IPS-18a (cell line): ENCODE measurements at regions not wholly inside any gene's neighbourhood (a gene's known extent, or its start where the extent isn't known, plus 50 kb on each side); places are given as distances from the start of the nearest gene placed in this dataset.
"Not testable (repeated sequence)": the region's sequence is repeated elsewhere in the genome, so short reads cannot be mapped to it uniquely, and the experiment has no call there.

Experiments
- H3K27ac ChIP-seq: one replicate; pipeline ENCODE4 v1.5.1; 2013; ENCODE audit warnings: low read length
- H3K27me3 ChIP-seq: one replicate; pipeline ENCODE4 v1.6.1; 2013; ENCODE audit warnings: mild to moderate bottlenecking, low read length; ENCODE audit not compliant: control insufficient read depth, insufficient read depth
- H3K36me3 ChIP-seq: one replicate; pipeline ENCODE4 v1.6.1; 2013; ENCODE audit warnings: low read depth, low read length; ENCODE audit not compliant: control insufficient read depth
- H3K4me1 ChIP-seq: one replicate; pipeline ENCODE4 v1.6.1; 2013; ENCODE audit warnings: low read depth, low read length; ENCODE audit not compliant: control insufficient read depth
- H3K4me3 ChIP-seq: one replicate; pipeline ENCODE4 v1.5.1; 2013; ENCODE audit warnings: low read length
- H3K9ac ChIP-seq: one replicate; pipeline ENCODE4 v1.6.1; 2013; ENCODE audit warnings: mild to moderate bottlenecking, low read length, moderate library complexity
- H3K9me3 ChIP-seq: one replicate; pipeline ENCODE4 v1.6.1; 2013; ENCODE audit warnings: low read depth, low read length; ENCODE audit not compliant: control insufficient read depth

DNA sequence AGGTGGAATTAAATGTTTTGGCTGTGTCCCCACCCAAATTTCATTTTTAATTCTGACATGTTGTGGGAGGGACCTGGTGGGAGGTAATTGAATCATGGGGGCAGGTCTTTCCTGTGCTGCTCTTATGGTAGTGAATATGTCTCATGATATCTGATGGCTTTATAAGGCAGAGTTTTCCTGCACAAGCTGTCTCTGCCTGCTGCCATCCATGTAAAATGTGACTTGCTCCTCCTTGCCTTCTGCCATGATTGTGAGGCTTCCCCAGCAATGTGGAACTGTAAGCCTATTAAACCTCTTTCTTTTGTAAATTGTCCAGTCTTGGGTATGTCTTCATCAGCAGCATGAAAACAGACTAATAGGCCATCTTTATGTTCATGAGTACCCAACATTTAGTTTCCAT, 172.2 kb downstream of the ETV1 start:
- not testable (repeated sequence) for H3K4me3 ChIP-seq, H3K9ac ChIP-seq, H3K36me3 ChIP-seq, H3K4me1 ChIP-seq, H3K27ac ChIP-seq, H3K27me3 ChIP-seq, H3K9me3 ChIP-seq

DNA sequence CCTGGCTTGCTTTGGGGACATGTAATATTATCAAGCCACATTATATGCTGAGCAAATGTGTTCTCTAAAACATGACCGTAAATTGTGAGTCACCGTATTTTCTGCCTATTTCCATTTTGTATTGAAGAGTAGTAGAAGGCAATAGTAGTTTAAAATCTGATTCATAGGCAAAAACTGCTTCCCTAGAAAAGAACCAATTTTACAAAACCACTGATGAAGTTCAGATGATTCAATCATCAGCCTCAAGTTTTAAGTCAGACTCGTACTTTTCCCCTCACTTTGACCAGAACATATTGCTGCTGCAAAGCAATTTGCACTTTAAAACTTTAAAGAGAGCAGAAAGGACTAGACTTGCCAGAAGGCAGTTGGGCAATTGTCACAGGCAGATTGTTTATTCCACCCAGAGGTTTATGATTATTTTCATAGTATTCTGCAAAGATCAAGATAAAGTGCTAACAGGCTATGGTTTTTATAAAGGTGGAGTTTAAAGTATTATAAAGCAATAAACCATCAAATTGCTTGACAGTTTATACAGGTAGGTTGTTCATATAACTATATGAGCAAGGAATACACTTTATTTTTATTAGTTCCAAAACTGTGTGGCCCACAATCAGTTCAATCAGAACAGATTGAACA, 168.2 kb downstream of the ETV1 start:
- no peak overlapping the region for H3K9ac ChIP-seq
- H3K27ac ChIP-seq: no peak overlapping the region
- H3K27me3 ChIP-seq: no peaks in the 10 kb centered on the region
- no peaks in the 10 kb centered on the region for H3K9me3 ChIP-seq
- no peaks in the 10 kb centered on the region for H3K36me3 ChIP-seq
- H3K4me3 ChIP-seq: no peak overlapping the region
- no peaks in the 10 kb centered on the region for H3K4me1 ChIP-seq

DNA sequence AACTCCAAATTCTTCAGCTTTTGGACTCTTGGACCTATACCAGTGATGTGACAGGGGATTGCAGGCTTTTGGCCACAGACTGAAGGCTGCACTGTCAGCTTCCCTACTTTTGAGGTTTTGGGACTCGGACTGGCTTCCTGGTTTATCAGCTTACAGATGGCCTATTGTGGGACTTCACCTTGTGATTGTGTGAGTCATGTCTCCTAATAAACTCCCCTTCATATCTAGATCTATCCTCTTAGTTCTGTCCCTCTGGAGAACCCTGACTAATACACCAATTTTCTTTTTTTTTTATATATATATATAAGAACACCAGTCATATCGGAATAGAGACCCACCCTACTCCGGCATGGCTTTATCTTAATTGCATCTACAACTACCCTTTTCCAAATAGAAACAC, 166.8 kb downstream of the ETV1 start:
- H3K27ac ChIP-seq: no peak overlapping the region
- no peaks in the 10 kb centered on the region for H3K9me3 ChIP-seq
- H3K36me3 ChIP-seq: no peaks in the 10 kb centered on the region

DNA sequence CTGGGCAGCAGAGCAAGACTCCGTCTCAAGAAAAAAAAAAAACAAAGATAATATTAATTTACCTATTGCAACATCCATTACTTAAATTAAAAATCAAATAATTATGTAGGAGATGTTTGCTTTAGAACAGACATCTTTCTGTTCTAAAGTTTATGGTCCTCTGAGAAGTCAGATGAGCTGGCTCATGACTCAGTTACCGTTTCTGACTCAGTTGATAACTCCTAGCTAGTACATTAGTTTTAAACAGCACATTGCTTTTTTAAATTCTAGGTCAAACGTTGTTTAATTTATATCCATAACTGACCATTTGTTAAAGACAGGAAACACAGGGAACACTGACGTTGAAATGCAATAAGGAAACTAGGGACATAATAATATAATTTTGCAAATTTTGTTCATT, 162.7 kb downstream of the ETV1 start:
- Histone ChIP-seq H3K36me3 (no peaks in the 10 kb centered on the region), H3K4me1 (peaks cover 5% of the 10 kb centered on the region), H3K9ac (no peak overlapping the region), H3K27me3 (no peaks in the 10 kb centered on the region), H3K27ac (no peak overlapping the region), H3K4me3 (no peak overlapping the region), H3K9me3 (no peaks in the 10 kb centered on the region)

More for the DNA sequence above, 166.8 kb downstream of the ETV1 start:
- H3K4me3 ChIP-seq: no peak overlapping the region
- no peaks in the 10 kb centered on the region for H3K27me3 ChIP-seq
- no peaks in the 10 kb centered on the region for H3K4me1 ChIP-seq
- H3K9ac ChIP-seq: no peak overlapping the region

DNA sequence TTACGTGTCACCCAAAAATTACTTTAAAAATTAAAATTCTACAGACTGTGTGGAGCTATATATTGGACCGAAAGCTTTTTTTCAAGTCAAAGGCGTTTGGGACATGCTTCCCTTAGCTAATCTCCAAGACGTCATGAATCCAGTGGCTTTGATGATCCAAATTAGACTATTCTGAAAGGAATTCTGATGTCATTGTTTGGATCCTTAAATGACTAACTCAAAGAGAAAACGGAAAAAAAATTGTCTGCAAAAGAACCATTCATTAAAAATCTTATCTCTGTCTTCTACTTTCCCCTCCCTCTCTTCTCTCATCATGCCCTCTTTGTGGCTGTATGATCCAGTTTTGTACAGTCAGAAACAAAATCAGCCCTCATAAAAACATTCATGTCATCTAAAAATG, 161.8 kb downstream of the ETV1 start:
- H3K27me3 ChIP-seq: no peaks in the 10 kb centered on the region
- H3K27ac ChIP-seq: no peak overlapping the region
- peaks cover 5% of the 10 kb centered on the region for H3K4me1 ChIP-seq
- no peaks in the 10 kb centered on the region for H3K36me3 ChIP-seq
- H3K4me3 ChIP-seq: no peak overlapping the region
- no peaks in the 10 kb centered on the region for H3K9me3 ChIP-seq
- no peak overlapping the region for H3K9ac ChIP-seq

DNA sequence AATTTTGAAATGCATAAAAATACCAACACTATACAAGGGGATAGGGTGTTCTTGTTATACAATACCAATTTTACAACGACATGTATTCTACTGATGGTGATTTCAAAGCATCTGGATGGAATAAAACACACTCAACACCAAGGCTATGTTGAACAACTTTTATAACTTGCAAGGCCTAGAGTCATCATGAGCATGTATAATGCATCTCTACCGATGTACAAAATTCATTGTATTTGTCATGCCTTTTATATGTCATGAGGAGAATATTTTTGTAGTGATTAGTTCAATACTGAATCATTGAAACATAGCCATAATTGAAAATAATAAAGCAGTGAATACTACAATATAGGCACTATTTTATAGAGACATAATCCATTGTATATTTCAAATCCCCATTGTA, 160.2 kb downstream of the ETV1 start:
- H3K27ac ChIP-seq: no peak overlapping the region
- H3K36me3 ChIP-seq: no peaks in the 10 kb centered on the region

DNA sequence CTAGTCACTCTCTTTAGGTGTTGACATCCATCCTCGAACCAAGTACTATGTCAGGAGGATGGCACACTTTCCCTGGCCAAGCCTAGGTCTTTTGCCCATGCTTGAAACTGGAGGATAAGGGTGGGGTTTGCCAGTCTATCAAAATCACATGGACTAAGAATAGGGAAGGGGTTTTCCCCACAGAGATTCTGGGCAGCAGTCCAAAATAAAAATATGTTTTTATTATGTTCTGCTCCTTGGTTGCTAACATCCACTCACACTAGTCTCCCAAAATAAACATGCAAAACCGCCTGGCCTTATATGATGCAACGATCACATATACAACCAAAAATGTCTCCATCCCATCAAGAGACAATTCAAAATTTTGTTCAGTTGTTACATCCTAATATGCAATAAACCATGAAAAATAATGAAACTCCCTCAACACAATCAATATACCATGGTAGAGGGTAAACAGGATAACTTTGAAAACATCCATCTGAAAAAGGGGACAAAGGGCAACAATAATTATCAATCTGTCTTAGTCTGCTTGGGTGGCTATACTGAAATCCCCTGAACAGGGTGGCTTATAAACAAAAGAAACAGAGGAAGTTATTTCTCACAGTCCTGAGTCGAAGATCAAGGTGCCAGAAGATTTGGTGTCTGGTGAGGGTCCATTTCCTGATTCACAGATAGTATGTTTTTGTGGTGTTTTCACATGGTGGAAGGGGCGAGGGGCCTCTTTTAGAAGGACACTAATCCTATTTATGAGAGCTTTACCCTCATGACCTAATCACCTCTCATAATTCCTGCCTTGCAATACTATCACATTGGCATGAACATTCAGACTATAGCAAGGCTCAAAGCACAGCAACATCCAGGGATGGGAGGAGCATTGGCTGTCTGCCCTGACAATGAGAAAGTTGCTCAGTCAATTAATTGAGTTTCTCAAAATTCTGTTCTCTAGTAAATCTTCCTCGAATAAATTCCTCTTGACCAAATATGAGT, 159.3 kb downstream of the ETV1 start:
- no peak overlapping the region for H3K27ac ChIP-seq
- peaks cover 25% of the 10 kb centered on the region for H3K4me1 ChIP-seq
- no peaks in the 10 kb centered on the region for H3K9me3 ChIP-seq
- H3K4me3 ChIP-seq: no peak overlapping the region
- H3K27me3 ChIP-seq: no peaks in the 10 kb centered on the region
- H3K36me3 ChIP-seq: no peaks in the 10 kb centered on the region
- no peak overlapping the region for H3K9ac ChIP-seq

More for the DNA sequence above, 160.2 kb downstream of the ETV1 start:
- Histone ChIP-seq H3K4me3 (no peak overlapping the region), H3K4me1 (peaks cover 15% of the 10 kb centered on the region), H3K9ac (no peak overlapping the region), H3K9me3 (no peaks in the 10 kb centered on the region), H3K27me3 (no peaks in the 10 kb centered on the region)

DNA sequence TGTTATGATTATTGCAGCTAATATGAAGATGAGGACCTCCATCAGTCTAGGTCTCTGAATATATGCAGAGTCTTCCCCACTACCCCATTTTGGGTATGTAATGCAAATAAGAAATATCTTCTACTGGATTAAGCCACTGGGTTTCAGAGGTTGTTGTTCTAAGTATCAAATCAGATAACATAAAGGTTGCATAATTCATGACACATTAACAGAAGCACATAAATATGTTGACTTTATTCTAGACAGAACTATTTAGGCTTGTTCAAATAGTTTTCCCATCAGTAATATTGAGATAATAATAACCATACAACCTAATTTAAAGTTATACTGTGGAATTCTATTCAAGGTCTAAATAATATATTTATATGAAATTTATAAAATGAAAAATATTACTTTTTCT, 157.1 kb downstream of the ETV1 start:
- no peaks in the 10 kb centered on the region for H3K36me3 ChIP-seq
- no peak overlapping the region for H3K27ac ChIP-seq
- H3K9ac ChIP-seq: no peak overlapping the region
- H3K27me3 ChIP-seq: no peaks in the 10 kb centered on the region
- no peak overlapping the region for H3K4me3 ChIP-seq
- H3K4me1 ChIP-seq: peaks cover 45% of the 10 kb centered on the region
- no peaks in the 10 kb centered on the region for H3K9me3 ChIP-seq

DNA sequence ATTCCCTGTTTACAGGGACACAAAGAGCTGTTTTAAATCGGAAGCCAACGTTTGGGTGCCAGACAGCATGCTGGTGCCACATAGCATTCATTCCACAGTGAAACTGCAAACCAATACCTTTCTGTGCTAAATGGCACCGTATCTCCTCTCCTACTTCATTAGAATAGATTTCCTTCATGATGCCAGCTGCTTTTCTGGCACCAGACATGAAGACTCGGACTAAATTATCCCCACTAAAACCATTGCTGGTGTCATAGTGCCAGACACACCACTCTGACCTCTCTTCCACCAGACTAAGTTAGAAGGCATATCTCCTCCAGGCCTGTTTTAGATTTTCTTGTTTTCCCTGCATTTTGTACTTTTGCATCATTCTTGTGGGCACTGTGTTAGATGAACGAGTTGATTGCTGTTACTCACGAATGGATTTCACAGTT, 155.1 kb downstream of the ETV1 start:
- no peak overlapping the region for H3K4me3 ChIP-seq
- H3K4me1 ChIP-seq: peaks cover 40% of the 10 kb centered on the region
- no peaks in the 10 kb centered on the region for H3K27me3 ChIP-seq
- H3K27ac ChIP-seq: peak overlapping the region; percentile 70
- H3K9ac ChIP-seq: no peak overlapping the region
- no peaks in the 10 kb centered on the region for H3K36me3 ChIP-seq
- H3K9me3 ChIP-seq: no peaks in the 10 kb centered on the region

DNA sequence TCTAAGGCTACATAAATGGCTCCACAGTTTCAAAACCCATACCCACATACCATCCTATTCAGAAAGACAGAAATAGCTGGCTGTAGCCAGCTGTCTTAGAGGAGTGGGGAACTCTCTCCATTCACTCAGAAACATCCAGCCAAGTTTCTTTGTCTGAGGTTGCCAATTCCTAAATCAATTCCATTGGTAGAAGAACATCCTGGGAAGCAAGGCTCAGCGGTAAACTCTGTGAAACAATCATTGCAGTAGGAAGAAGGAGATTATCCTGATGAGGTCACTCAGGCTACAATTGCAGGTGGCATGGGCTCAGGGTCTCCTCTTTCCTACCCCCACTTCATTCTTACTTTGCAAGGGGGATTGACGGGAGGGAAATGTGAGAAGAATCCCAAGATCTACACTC, 154.0 kb downstream of the ETV1 start:
- Histone ChIP-seq H3K9ac (no peak overlapping the region), H3K9me3 (no peaks in the 10 kb centered on the region), H3K27me3 (no peaks in the 10 kb centered on the region), H3K36me3 (no peaks in the 10 kb centered on the region), H3K27ac (peak overlapping the region; percentile 30), H3K4me1 (peaks cover 40% of the 10 kb centered on the region), H3K4me3 (peak overlapping the region; percentile 29)

DNA sequence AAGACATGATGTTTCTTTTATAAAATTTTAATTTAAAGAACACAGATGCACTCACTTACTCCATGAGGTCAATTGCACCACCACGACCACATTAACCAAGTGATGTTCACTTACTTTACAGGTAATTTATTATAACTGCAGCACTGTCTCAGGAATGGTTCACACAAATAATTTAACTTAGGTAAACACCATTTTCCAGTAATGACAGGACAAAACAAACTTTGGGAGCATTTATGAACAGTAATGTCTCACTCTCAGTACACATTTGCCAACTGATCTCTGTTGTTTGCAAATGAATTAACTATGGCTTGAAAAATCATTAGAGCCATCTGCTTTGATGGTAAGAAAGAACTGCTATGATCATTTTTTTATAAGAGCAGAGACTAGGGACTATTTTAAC, 150.4 kb downstream of the ETV1 start:
- Histone ChIP-seq H3K36me3 (no peaks in the 10 kb centered on the region), H3K4me1 (peaks cover 39% of the 10 kb centered on the region), H3K9ac (no peak overlapping the region), H3K9me3 (no peaks in the 10 kb centered on the region), H3K27me3 (peaks cover 5% of the 10 kb centered on the region), H3K27ac (no peak overlapping the region), H3K4me3 (no peak overlapping the region)
